Transverse colon (tissue), 4 donors: ENCODE measurements at regions not wholly inside any gene's neighbourhood (a gene's known extent, or its start where the extent isn't known, plus 50 kb on each side); places are given as distances from the start of the nearest gene placed in this dataset.

Source experiments
- DNase-seq: peaks from one replicate; pipeline ENCODE4 v3.0.0-alpha.2; 2019
- H3K27ac ChIP-seq, 4 donors: fragments of 200-600 bp; sonication (generic); 2 replicates each; pipeline ENCODE4 v1.5.1; 2016 to 2018; ENCODE audit warnings: inconsistent platforms in 4 of 4
- H3K27me3 ChIP-seq: fragments of 200-600 bp; sonication (generic); 2 replicates; pipeline ENCODE4 v1.5.1; 2017; ENCODE audit warnings: inconsistent platforms
- H3K36me3 ChIP-seq, 4 donors: fragments of 200-600 bp; sonication (generic); 2 replicates each; pipeline ENCODE4 v1.5.1; 2017 to 2019; ENCODE audit warnings: inconsistent platforms in 4 of 4
- H3K4me1 ChIP-seq, 4 donors: fragments of 200-600 bp; sonication (generic); 2 replicates each; pipeline ENCODE4 v1.5.1; 2017 to 2020; ENCODE audit warnings: inconsistent platforms in 4 of 4
- H3K4me3 ChIP-seq, 4 donors: fragments of 200-600 bp; sonication (generic); 1 replicate in 1 of 4; 2 replicates in 3 of 4; pipeline versions ENCODE4 v1.5.1 to v1.6.1; 2017 to 2019; ENCODE audit warnings: inconsistent platforms in 4 of 4
- H3K9me3 ChIP-seq, 2 donors: fragments of 200-600 bp; sonication (generic); 2 replicates each; pipeline ENCODE4 v1.5.1; 2017 to 2019; ENCODE audit warnings: inconsistent platforms in 2 of 2
- CTCF ChIP-seq, 5 experiments: fragments of 200-600 bp in 3 of 5; fragments of 450-650 bp in 2 of 5; sonication (generic) in 3 of 5; IDR thresholded peaks; 1 replicate in 2 of 5; 2 replicates in 3 of 5; pipeline ENCODE4 v1.5.1; 2016 to 2017; ENCODE audit warnings: antibody characterized with exemption in 5 of 5, inconsistent platforms in 3 of 5, mild to moderate bottlenecking in 2 of 5, moderate library complexity in 1 of 5
- EP300 ChIP-seq: sonication (generic); formaldehyde crosslinking; IDR thresholded peaks from one replicate; pipeline ENCODE4 v1.6.1; 2017; ENCODE audit warnings: antibody characterized with exemption, low read depth
- POLR2A ChIP-seq: fragments of 450-650 bp; IDR thresholded peaks from one replicate; pipeline ENCODE4 v1.6.1; 2016; ENCODE audit warnings: antibody characterized with exemption, mild to moderate bottlenecking, moderate library complexity
- POLR2AphosphoS5 ChIP-seq, 3 donors: sonication (generic); formaldehyde crosslinking; IDR thresholded peaks; one replicate each; pipeline ENCODE4 v1.6.1; 2016; ENCODE audit warnings: antibody characterized with exemption in 3 of 3
- WGBS, 2 donors: methylation state at CpG; one replicate each; pipeline ENCODE4 v1.1.5; 2018; ENCODE audit warnings: low coverage in 1 of 2; 5-methylcytosine and 5-hydroxymethylcytosine counted together
- in situ Hi-C, 4 donors: fragments of 200-750 bp; cut with MboI; loops; one replicate each; pipeline versions ENCODE4 v1.15.0 to v1.15.1; 2017; ENCODE audit warnings: low sequenced_read_pairs in 3 of 4, low pct_ligation_motif_present in 1 of 4, low pct_unique_long_range_greater_than_20kb in 1 of 4
- intact Hi-C: fragments of 100-400 bp; cut with DNase I; formaldehyde crosslinking; loops from one replicate; pipeline ENCODE4 v1.15.1; 2023; ENCODE audit warnings: low total_unique reads

DNA sequence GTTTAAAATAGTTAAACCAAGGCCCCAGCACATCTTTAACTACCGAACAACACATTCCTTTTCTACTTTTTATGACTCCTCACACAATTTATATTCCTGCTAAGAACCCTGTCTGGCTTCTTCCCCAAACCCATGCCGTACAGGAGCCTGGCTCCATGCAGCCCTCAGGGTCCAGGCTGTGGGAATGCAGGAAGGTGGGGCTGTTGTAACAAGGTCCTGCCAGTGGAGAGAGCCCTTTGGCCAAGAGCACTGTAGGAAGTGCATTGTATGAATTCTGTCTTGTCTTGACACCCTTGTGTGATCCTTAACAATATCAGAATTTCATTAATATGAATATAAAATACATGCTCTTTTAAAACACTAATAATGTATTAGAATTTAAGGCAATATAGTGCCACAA is 563.8 kb downstream of the TBL1XR1 start:
- no peak overlapping the region for H3K4me3 ChIP-seq
- in situ Hi-C loops (no loop called here), intact Hi-C loops (no loop called here)
- H3K9me3 ChIP-seq, result no peaks in the 10 kb centered on the region
- no peak overlapping the region for H3K27ac ChIP-seq
- no peak for TF ChIP-seq CTCF (IDR thresholded peaks at IDR 0.05)
- no peak for TF ChIP-seq POLR2AphosphoS5 (IDR thresholded peaks at IDR 0.05)
- TF ChIP-seq POLR2A, result no peak
- TF ChIP-seq EP300, result no peak
- no peak for DNase-seq
- H3K36me3 ChIP-seq, result no peaks in the 10 kb centered on the region
- WGBS, 2 donors, result 14 to 39% methylated on average over 1 to 2 of the region's 2 CpGs
- H3K27me3 ChIP-seq, result no peaks in the 10 kb centered on the region
- no peaks in the 10 kb centered on the region for H3K4me1 ChIP-seq

DNA sequence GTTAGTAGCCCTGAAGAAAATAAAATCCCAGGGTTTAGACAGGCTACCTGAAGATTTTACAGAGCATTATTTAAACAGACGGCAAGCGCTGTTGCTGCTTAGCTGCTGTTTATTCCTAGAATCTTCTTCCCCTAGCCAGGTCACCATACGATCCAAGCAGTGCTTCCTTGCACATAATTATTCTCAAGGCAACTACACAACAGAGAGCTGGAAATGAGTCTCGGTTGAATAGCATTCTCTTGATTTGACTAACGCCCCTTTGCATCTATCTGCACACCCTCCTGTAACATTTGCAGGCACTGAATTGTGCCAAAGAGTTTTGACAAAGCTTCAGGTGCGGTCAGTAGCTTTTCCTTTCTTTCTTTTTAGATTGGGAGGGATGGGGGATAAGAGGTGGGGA is 564.4 kb downstream of the TBL1XR1 start:
- no peak overlapping the region for H3K27ac ChIP-seq
- no peaks in the 10 kb centered on the region for H3K9me3 ChIP-seq
- no peak for DNase-seq
- 40 to 71% methylated on average over 1 to 6 of the region's 6 CpGs for WGBS, 2 donors
- TF ChIP-seq POLR2A (no peak), EP300 (no peak), POLR2AphosphoS5 (IDR thresholded peaks at IDR 0.05) (no peak), CTCF (IDR thresholded peaks at IDR 0.05) (no peak)
- H3K27me3 ChIP-seq, result no peaks in the 10 kb centered on the region
- H3K36me3 ChIP-seq, result no peaks in the 10 kb centered on the region
- in situ Hi-C loops, result no loop called here
- H3K4me3 ChIP-seq, result no peak overlapping the region
- no peaks in the 10 kb centered on the region for H3K4me1 ChIP-seq
- intact Hi-C loops, result no loop called here

DNA sequence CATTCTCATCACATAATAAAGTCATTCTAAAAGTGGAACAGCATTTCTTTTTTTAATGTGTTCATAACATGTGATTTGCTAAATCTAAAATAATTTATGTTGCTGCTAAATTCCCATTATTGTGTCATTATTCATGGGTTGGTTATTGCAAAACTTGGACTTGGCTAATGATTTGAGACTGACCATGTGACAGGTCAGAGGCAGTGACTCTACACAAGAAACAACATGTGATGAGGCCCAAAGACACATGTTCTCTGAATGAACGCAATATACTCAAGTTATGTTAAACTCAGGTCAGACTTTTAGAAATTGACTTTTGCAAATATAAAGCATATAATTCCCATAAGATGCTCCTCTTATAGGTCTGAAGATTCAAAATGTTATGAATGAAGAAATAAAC is 566.1 kb downstream of the TBL1XR1 start:
- no peaks in the 10 kb centered on the region for H3K9me3 ChIP-seq
- WGBS, 2 donors, result 91 to 100% methylated on average over 1 of the region's 1 CpG
- H3K4me1 ChIP-seq, result no peaks in the 10 kb centered on the region
- H3K4me3 ChIP-seq, result no peak overlapping the region
- no peaks in the 10 kb centered on the region for H3K27me3 ChIP-seq
- H3K27ac ChIP-seq, result no peak overlapping the region
- TF ChIP-seq CTCF (IDR thresholded peaks at IDR 0.05), result no peak
- no peak for TF ChIP-seq POLR2AphosphoS5 (IDR thresholded peaks at IDR 0.05)
- no peak for TF ChIP-seq POLR2A
- TF ChIP-seq EP300, result no peak
- H3K36me3 ChIP-seq, result no peaks in the 10 kb centered on the region
- intact Hi-C loops (no loop called here), in situ Hi-C loops (no loop called here)
- no peak for DNase-seq

GRCh38 chr3:176628101-176628639 is 569.1 kb downstream of the TBL1XR1 start:
- in situ Hi-C loops, result no loop called here
- no peak for DNase-seq
- Histone ChIP-seq H3K4me3 (no peak overlapping the region), H3K27me3 (no peaks in the 10 kb centered on the region), H3K9me3 (no peaks in the 10 kb centered on the region), H3K4me1 (no peaks in the 10 kb centered on the region), H3K27ac (no peak overlapping the region), H3K36me3 (no peaks in the 10 kb centered on the region)
- TF ChIP-seq CTCF (IDR thresholded peaks at IDR 0.05), result no peak
- TF ChIP-seq EP300, result no peak
- no peak for TF ChIP-seq POLR2A
- TF ChIP-seq POLR2AphosphoS5 (IDR thresholded peaks at IDR 0.05), result no peak
- 80 to 86% methylated on average over 2 of the region's 2 CpGs for WGBS, 2 donors
- intact Hi-C loops, result no loop called here
